ENCODE measurements at regions not wholly inside any gene's neighbourhood (a gene's known extent, or its start where the extent isn't known, plus 50 kb on each side); places are given as distances from the start of the nearest gene placed in this dataset.

DNA sequence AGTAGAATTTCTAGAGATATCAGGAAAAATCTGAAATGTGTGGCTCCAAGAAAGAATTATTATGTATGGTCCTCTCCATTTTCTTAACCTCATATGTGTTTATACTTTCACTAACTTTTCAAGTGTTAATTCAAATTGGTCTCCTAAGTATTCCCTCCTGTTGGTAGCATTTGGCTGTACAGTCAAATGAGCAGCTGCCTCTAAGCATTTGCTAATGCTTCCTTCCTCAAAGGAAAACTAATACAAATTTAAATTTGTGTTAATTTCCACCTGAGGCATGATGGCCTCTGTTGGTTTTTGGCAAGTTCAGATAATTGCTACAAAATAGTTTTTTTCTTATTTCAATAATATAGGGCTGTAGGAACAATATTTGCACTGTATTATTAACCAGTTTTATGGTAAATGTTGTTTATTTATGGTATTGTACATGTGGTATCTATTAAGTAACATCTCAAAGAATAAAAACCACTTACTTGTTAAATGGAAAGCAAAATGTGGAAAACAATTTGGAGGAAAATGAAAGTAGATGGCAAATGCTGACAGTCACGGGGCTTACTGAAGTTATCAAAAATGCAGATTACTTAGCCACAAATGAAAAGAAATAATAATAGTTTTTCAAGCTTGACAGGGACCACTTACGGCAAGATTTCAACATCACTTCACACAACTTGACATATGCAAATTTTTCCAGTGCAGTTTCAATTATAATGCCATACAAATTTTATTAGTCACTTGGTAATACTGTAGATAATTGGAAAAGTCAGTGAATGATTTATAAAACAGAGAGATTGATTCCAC lies 299.3 kb upstream of the MEOX2 start:
- TF ChIP-seq CTCF (IDR thresholded peaks at IDR 0.05; ENCODE audit: low read depth, low read length, poor library complexity, severe bottlenecking) (no peak), EZH2phosphoT487 (IDR thresholded peaks at IDR 0.05; ENCODE audit: borderline replicate concordance, low read length) (no peak)

All from DOHH2 (cell line).